GM19035 (cell line): ENCODE measurements at regions not wholly inside any gene's neighbourhood (a gene's known extent, or its start where the extent isn't known, plus 50 kb on each side); places are given as distances from the start of the nearest gene placed in this dataset.
"Not testable (repeated sequence)": the region's sequence is repeated elsewhere in the genome, so short reads cannot be mapped to it uniquely, and the experiment has no call there.

Experiments used
- ATAC-seq: cut with Tn5 transposase; IDR thresholded peaks from one replicate; pipeline ENCODE4 v1.9.1; 2021; ENCODE audit not compliant: unreplicated experiment

DNA sequence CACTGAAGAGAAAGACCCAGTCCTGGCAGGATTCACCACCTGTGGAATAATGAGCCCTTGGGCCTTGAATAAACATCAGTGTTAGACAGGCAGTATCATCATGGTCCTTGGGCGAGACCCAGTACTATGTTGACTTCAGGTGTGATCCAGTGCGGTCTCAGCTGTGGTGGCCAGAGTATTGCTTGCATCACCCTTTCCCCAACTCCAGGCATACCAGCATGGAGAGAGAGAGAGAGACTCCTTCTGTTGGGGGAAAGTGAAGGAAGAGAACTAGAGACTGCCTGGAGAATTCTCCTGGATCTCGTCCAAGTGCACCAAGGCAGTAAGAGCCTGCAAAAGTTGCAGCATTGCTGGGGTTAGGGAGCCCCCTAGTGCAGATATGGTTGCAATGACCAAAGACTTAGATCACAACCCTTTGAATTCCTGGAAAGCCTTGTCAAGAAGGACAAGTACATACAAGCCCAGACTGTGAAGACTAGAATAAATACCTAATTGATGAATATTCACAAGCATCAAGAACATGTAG lies 61.1 kb upstream of the VAMP7 start:
- ATAC-seq = peak; percentile 50

- no peak for ATAC-seq
Observed at GRCh38 chrX:155819525-155819924, 61.6 kb upstream of the VAMP7 start.

DNA sequence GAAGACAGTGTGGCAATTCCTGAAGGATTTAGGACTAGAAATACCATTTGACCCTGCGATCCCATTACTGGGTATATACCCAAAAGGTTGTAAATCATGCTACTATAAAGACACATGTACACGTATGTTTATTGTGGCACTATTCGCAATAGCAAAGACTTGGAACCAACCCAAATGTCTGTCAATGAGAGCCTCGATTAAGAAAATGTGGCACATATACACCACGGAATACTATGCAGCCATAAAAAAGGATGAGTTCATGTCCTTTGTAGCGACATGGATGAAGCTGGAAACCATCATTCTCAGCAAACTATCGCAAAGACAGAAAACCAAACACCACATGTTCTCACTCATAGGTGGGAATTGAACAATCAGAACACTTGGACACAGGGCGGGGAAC lies 66.8 kb upstream of the VAMP7 start:
- not testable (repeated sequence) for ATAC-seq

DNA sequence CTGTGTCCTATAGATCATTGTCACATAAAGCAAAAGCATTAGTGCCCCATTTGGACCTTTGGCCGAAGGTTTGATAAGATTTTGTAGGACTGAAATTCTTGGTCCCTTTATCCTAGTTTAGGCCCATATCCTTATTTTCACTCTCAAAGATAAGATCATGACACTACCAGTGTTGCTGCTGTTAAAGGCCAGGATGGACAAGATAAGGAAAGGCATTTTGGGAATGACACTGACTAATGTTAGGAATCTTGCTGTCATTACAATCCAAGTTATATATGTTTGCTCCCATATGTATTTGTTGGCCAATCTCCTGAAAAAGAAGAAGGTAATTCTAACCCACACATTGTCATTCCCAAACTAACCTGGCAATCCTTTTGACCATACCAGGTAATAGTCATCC lies 101.3 kb upstream of the VAMP7 start:
- no peak for ATAC-seq

- no peak for ATAC-seq
Observed at GRCh38 chrX:155778844-155779553, 102.1 kb upstream of the VAMP7 start.

- ATAC-seq = no peak
Observed at GRCh38 chrX:155774387-155774786, 106.8 kb upstream of the VAMP7 start.

DNA sequence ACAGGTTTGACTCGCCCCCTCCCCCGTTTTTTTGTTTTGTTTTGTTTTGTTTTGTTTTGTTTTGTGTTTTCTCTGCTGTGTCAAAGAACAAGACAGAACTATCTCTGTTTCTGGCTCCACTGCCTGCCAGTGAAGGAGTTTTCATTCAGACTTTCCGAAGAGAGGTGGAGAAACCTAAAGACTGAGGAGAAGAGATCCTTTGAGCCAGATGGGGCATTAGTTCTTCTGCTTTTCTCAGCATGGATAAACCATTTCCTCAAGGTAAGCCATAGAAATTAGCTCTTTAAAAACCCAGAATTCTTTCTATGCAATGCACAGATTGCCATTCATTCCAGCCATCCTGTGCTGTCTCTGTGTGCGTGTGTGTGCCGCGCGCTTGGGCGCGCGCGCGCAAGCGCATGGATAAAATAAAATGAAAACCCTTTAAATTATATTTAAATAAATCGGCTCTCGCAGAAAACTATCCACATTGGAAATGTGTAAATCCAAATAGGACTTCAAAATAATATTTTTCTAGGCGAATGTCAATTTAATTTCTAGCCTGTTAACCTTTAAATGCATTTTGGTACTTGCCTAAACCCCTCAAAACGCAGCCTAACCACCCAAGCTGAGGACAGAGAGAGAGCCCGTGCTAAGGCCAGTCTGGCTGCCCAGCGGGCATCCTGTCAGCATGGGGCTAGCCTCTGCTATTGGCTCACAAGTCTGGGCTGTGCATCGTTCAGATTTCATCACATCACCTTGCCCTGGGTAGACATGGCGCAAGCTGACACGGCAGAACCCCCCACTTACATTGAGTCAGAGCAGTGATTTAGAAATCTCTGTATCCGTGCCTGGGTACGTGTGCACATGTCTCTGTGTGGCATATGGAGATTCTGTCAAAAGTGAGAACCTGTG lies 113.0 kb upstream of the VAMP7 start:
- no peak for ATAC-seq

- no peak for ATAC-seq
Observed at GRCh38 chrX:155767051-155767875, 113.9 kb upstream of the VAMP7 start.

DNA sequence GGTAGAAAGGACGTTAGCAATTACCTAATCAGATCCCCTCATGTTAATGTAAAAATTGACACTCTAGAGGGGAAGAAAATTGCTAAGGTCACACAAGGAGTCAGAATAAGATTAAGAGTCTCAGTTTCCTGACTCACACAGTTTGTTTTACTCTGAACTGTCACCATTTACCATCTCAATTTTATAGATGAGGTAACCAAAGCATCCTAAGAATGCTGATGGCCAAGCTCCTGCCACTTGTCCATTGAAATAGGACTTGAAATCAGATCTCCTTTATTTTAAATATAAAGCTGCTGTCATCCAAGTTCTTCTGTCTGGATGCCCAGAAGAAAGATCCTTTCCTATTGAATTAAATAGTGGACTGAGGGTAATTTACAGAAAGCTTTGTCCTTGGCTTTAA lies 114.8 kb upstream of the VAMP7 start:
- no peak for ATAC-seq

DNA sequence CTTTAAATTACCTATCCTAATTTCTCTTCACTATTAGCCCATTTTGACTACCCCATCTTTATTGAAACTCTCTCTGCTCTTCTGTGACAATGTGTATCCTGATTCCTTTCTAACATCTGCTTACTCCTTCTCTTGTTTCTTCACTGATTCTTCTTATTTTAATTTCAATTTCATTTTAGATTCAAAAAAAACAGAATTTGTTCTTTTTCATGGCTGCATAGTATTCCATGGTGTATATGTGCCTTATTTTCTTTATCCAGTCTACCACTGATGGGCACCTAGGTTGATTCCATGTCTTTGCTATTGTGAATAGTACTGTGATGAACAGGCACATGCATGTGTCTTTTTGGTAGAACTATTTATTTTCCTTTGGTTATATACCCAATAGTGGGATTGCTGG lies 120.0 kb upstream of the VAMP7 start:
- ATAC-seq = no peak

GRCh38 chrX:155757046-155757759 lies 123.9 kb upstream of the VAMP7 start:
- no peak for ATAC-seq

DNA sequence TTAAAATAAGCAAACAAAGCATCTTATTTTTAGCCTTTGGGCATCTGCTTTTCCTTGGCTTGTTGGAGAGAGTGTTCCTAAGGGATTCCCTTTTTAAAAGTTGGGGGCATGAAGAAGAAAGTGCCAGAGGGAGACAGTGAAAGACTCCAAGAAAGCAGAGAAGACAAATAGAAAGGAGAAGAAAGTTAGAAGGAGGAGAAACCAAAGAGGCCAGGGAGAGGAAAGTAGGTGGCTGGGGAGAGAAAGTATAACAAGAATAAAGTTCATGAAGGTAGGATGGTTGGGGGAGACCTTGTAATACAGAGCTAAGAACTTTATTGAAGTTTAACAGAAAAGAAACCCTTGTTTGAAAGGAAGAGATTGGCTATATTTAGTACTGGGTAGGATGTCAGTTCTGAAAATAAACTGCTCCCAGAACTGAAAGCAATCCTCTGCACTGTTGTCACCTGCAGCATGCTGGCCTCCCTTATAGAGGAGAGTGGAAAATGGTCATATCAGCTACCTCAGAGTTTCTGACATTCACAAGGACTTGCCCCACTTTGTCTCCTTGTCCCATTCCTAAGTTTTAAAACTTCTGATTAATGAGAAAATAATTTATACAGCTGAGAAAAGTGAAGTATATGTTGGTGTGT lies 125.3 kb upstream of the VAMP7 start:
- no peak for ATAC-seq

DNA sequence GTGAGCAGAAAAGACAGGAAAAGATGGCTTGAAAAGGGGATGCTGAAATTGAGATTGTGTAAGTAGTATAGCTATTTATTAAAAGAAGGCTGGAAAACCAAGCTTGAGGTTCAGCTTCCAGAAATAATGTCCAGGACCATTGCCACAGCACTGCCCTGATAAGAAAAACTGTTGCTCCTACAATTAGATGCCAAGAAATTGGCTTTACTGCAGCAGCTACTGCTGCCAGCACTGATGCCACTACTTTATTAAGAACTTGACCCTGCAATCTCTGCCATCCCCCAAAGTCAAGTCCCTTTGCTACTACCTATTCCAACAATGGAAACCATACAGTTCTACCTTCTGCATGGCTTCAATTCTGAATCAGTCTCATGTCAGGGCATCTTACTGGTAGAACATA lies 130.0 kb upstream of the VAMP7 start:
- ATAC-seq = no peak

DNA sequence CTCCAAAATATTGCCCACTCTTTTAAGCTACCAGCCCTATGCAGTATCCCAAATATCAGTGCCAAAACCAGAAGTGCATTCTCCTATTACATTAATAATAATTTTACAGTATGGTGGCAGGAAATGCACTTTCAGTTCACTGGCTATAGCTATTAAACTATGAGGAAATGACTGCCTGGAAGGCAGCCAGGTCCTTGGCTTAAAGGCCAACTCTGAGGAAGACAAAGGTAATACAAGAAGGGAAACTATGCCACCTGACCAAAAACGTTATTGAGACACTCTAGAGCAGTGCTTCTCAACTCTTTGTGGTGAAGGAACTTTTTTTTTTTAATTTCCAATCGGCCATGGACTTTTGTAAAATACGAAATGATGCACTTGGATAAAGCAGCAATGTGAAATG lies 133.6 kb upstream of the VAMP7 start:
- no peak for ATAC-seq

GRCh38 chrX:155745792-155746191 lies 133.0 kb upstream of the TMLHE start:
- ATAC-seq = no peak

DNA sequence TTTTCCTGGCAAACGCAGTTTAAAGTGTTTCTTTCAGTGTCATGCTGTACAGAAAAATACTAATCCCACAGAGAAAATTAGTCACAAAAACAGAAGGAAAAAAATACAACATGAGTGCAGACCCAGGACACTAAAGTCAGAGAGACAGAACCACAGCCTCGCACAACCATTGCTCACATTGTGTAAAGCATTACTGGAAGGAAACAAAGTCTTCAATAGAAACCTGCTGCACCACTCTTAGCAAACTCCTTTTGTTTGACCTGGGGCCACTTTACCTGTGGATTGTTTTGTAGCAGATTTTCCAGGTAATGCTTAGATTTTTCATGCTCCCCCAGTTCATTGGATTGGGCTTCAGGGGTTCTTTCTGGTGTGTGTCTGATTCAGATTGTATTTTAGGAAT lies 131.8 kb upstream of the TMLHE start:
- no peak for ATAC-seq

- not testable (repeated sequence) for ATAC-seq
Observed at GRCh38 chrX:155728335-155728734, 115.6 kb upstream of the TMLHE start.

DNA sequence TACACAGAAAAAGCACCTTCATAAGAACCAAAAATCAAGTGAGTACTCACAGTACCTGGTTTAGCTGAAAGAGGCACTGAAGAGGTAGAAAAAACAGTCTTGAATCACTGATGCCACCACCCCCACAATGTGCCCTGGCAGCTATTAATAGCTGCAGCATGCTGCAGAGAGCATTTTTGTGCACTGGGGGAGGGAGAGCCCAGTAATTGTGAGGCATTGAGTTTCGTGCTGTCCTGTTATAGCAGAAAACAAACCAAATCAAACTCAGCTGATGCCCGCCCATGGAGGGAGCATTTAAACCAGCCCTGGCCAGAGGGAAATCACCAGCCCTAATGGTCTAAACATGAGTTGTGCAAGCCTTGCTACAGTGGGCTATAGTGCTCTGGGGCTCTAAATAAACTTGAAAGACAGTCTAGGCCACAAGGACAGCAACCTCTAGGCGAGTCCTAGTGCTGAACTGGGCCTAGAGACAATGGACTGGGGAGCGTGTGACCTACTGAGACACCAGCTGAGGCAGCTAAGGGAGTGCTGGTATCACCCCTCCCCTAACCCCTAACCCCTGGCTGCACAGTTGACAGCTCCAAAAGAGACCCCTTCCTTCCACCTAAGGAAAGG lies 106.3 kb upstream of the TMLHE start:
- ATAC-seq = no peak

DNA sequence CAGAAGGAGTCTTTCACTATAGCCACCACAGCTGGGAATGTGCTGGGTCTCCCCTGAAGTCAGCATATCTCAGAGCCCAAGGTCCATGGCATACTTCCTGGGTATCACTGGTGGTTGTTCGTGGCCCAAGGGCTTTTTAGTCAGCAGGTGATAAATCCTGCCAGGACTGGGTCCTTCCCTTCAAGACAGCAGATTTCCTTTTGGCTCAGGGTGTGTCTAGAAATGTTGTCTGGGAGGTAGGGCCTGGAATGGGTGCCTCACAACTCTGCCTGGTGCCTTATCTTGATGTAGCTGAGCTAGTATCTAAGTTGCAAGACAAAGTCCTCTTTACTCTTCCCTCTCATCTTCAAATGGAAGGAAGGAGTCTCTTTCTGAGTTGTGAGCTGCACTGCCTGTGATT lies 102.4 kb upstream of the TMLHE start:
- no peak for ATAC-seq

DNA sequence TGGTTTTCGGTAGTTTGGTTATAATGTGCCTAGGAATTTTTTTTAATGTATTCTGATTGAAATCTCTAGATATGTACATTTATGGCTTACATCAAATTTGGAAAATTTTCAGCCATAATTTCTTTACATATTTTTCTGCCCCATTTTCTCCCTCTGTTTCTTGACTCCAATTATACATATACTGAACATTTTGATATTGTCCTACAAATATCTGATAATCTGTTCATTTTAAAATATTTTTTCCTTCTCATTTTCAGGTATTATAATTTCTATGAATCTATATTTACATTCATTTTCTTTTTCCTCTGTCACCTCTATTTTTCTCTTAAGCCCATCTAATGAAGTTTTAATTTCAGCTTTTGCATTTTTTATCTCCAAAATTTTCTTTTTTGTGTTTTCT lies 82.7 kb upstream of the TMLHE start:
- no peak for ATAC-seq
